ENCODE measurements at regions not wholly inside any gene's neighbourhood (a gene's known extent, or its start where the extent isn't known, plus 50 kb on each side); places are given as distances from the start of the nearest gene placed in this dataset.

- Histone ChIP-seq H3F3A (ENCODE audit: insufficient read depth, low read length) (no peaks in the 10 kb centered on the region), H3K36me3 (replicated peaks; ENCODE audit: insufficient read depth, low read length) (no peaks in the 10 kb centered on the region), H3K4me2 (ENCODE audit: low read depth, low read length) (no peak overlapping the region), H3K9ac (ENCODE audit: low read length) (no peak overlapping the region), H3K27me3 (replicated peaks; ENCODE audit: insufficient read depth, low read length) (no peaks in the 10 kb centered on the region), H3K27ac (ENCODE audit: low read length) (no peak overlapping the region), H3K9me2 (replicated peaks; ENCODE audit: insufficient read depth, low read length) (no peaks in the 10 kb centered on the region), H3K4me3 (ENCODE audit: low read length) (no peak overlapping the region), H3K4me1 (ENCODE audit: low read length) (no peaks in the 10 kb centered on the region), H3K9me3 (replicated peaks; ENCODE audit: insufficient read depth, low read length) (no peaks in the 10 kb centered on the region), H3K79me2 (ENCODE audit: low read length) (peaks cover 53% of the 10 kb centered on the region), H2AFZ (ENCODE audit: low read length) (no peak overlapping the region), H4K20me1 (ENCODE audit: insufficient read depth, low read length) (no peaks in the 10 kb centered on the region)
- no peak for TF ChIP-seq CTCF (IDR thresholded peaks at IDR 0.05; ENCODE audit: low read length)
- no peak for TF ChIP-seq EZH2 (optimal IDR thresholded peaks at IDR 0.05; ENCODE audit: low read depth, low read length)
- no peak for TF ChIP-seq EZH2phosphoT487 (IDR thresholded peaks at IDR 0.05; ENCODE audit: low read length)
- no peak for DNase-seq
Measured at GRCh38 chr13:111434578-111435159, 114.2 kb downstream of the TEX29 start.

- no peak overlapping the region for H3K9ac ChIP-seq (ENCODE audit: low read length)
- no peaks in the 10 kb centered on the region for H4K20me1 ChIP-seq (ENCODE audit: insufficient read depth, low read length)
- no peak overlapping the region for H2AFZ ChIP-seq (ENCODE audit: low read length)
- no peak for DNase-seq
- no peak overlapping the region for H3K4me3 ChIP-seq (ENCODE audit: low read length)
- H3F3A ChIP-seq (ENCODE audit: insufficient read depth, low read length), result no peaks in the 10 kb centered on the region
- peaks cover 40% of the 10 kb centered on the region for H3K79me2 ChIP-seq (ENCODE audit: low read length)
- H3K4me2 ChIP-seq (ENCODE audit: low read depth, low read length), result no peak overlapping the region
- H3K9me3 ChIP-seq (replicated peaks; ENCODE audit: insufficient read depth, low read length), result no peaks in the 10 kb centered on the region
- no peak overlapping the region for H3K27ac ChIP-seq (ENCODE audit: low read length)
- H3K4me1 ChIP-seq (ENCODE audit: low read length), result no peaks in the 10 kb centered on the region
- no peaks in the 10 kb centered on the region for H3K9me2 ChIP-seq (replicated peaks; ENCODE audit: insufficient read depth, low read length)
- H3K27me3 ChIP-seq (replicated peaks; ENCODE audit: insufficient read depth, low read length), result no peaks in the 10 kb centered on the region
- TF ChIP-seq EZH2 (optimal IDR thresholded peaks at IDR 0.05; ENCODE audit: low read depth, low read length) (no peak), CTCF (IDR thresholded peaks at IDR 0.05; ENCODE audit: low read length) (no peak), EZH2phosphoT487 (IDR thresholded peaks at IDR 0.05; ENCODE audit: low read length) (no peak)
- H3K36me3 ChIP-seq (replicated peaks; ENCODE audit: insufficient read depth, low read length), result no peaks in the 10 kb centered on the region
Measured at GRCh38 chr13:111436446-111436845, 116.0 kb downstream of the TEX29 start.

- no peak overlapping the region for H2AFZ ChIP-seq (ENCODE audit: low read length)
- H4K20me1 ChIP-seq (ENCODE audit: insufficient read depth, low read length), result no peaks in the 10 kb centered on the region
- no peak overlapping the region for H3K9ac ChIP-seq (ENCODE audit: low read length)
- H3K27ac ChIP-seq (ENCODE audit: low read length), result no peak overlapping the region
- no peaks in the 10 kb centered on the region for H3K9me3 ChIP-seq (replicated peaks; ENCODE audit: insufficient read depth, low read length)
- H3K36me3 ChIP-seq (replicated peaks; ENCODE audit: insufficient read depth, low read length), result no peaks in the 10 kb centered on the region
- TF ChIP-seq CTCF (IDR thresholded peaks at IDR 0.05; ENCODE audit: low read length), result no peak
- no peak for TF ChIP-seq EZH2 (optimal IDR thresholded peaks at IDR 0.05; ENCODE audit: low read depth, low read length)
- TF ChIP-seq EZH2phosphoT487 (IDR thresholded peaks at IDR 0.05; ENCODE audit: low read length), result no peak
- no peak for DNase-seq
- H3K4me2 ChIP-seq (ENCODE audit: low read depth, low read length), result no peak overlapping the region
- H3K4me3 ChIP-seq (ENCODE audit: low read length), result no peak overlapping the region
- no peaks in the 10 kb centered on the region for H3K4me1 ChIP-seq (ENCODE audit: low read length)
- H3K9me2 ChIP-seq (replicated peaks; ENCODE audit: insufficient read depth, low read length), result no peaks in the 10 kb centered on the region
- H3K27me3 ChIP-seq (replicated peaks; ENCODE audit: insufficient read depth, low read length), result no peaks in the 10 kb centered on the region
- no peaks in the 10 kb centered on the region for H3F3A ChIP-seq (ENCODE audit: insufficient read depth, low read length)
- H3K79me2 ChIP-seq (ENCODE audit: low read length), result peaks cover 38% of the 10 kb centered on the region
Measured at GRCh38 chr13:111437417-111437816, 117.0 kb downstream of the TEX29 start.
